ENCODE measurements at regions not wholly inside any gene's neighbourhood (a gene's known extent, or its start where the extent isn't known, plus 50 kb on each side); places are given as distances from the start of the nearest gene placed in this dataset.

DNA sequence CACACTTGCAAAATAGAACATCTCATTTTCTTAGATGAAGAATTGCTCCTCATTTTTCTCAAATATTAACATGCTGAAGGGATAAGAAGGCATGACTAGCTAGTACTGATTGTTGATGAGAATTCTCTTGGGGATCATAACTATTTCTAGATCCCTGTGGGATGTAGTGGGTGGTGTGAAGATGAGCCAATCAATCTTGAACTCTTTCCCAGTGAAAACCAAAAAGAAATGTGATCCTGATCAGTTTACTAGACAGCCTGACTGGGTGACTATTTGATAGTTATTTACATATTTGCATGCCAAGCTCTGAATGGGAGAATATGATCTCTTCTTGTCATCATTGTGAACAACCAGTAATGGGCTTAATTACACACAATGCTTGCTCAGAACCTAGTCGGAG is 63.7 kb downstream of the ZIC1 start:
- H3K4me2 ChIP-seq (ENCODE audit: control insufficient read depth, insufficient read depth), result no peak overlapping the region
- H3K27me3 ChIP-seq (replicated peaks in 1 of 2; ENCODE audit: control insufficient read depth in 2 of 2, insufficient read depth in 2 of 2, low read length in 1 of 2), result no peaks in the 10 kb centered on the region
- no peak for DNase-seq (ENCODE audit: low read depth, low spot score)
- POLR2A ChIA-PET, result no interaction called here
- H3K27ac ChIP-seq (ENCODE audit: control insufficient read depth, insufficient read depth), result no peak overlapping the region
- H4K20me1 ChIP-seq (ENCODE audit: control insufficient read depth, insufficient read depth), result no peaks in the 10 kb centered on the region
- H3K9me3 ChIP-seq (replicated peaks; ENCODE audit: control insufficient read depth, insufficient read depth, low read length), result no peaks in the 10 kb centered on the region
- in situ Hi-C loops (cut with MboI), result no loop called here
- H3K36me3 ChIP-seq (ENCODE audit: control insufficient read depth in 2 of 2, insufficient read depth in 2 of 2, low read length in 1 of 2), result no peaks in the 10 kb centered on the region
- no peak for ATAC-seq
- FAIRE-seq, result no peak
- CTCF ChIA-PET, result interaction anchor here (0.6 kb wide), 1 partner anchor 15 kb away, joined by 3 read pairs; no protein-coding TSS in a partner anchor
- 55% methylated on average over 1 of the region's 1 CpG for WGBS (ENCODE audit: insufficient coverage, insufficient replicate concordance, low lambda C conversion rate, missing lambda C conversion rate)
- SMC1A ChIA-PET (ENCODE audit: uncharacterized antibody, unreplicated experiment), result no interaction called here
- RAD21 ChIA-PET (ENCODE audit: unreplicated experiment), result no interaction called here
- intact Hi-C loops (cut with micrococcal nuclease; ENCODE audit: unreplicated experiment), result no loop called here
- H3K9ac ChIP-seq (ENCODE audit: control insufficient read depth, insufficient read depth, low read length), result no peak overlapping the region
- no peaks in the 10 kb centered on the region for H3K4me1 ChIP-seq (ENCODE audit: control insufficient read depth, insufficient read depth, low read length)
- no peaks in the 10 kb centered on the region for H3K79me2 ChIP-seq (ENCODE audit: control insufficient read depth, insufficient read depth, low read length)
- no TSS peak for BruUV-seq (replicated peaks)
- no peak overlapping the region for H2AFZ ChIP-seq (ENCODE audit: control insufficient read depth, low read depth, low read length)
- TF ChIP-seq FOXM1 (IDR thresholded peaks at IDR 0.05; ENCODE audit: low read depth, low read length) (no peak), CBX3 (IDR thresholded peaks at IDR 0.05; ENCODE audit: borderline replicate concordance, low read depth) (no peak), SMAD5 (IDR thresholded peaks at IDR 0.05; ENCODE audit: low read depth) (no peak), ASH2L (IDR thresholded peaks at IDR 0.05; ENCODE audit: borderline replicate concordance, low read depth) (no peak), NBN (IDR thresholded peaks at IDR 0.05) (no peak), PML (IDR thresholded peaks at IDR 0.05; ENCODE audit: low read length) (no peak), EED (IDR thresholded peaks at IDR 0.05; ENCODE audit: low read depth) (no peak), ZNF24 (IDR thresholded peaks at IDR 0.05) (no peak), BMI1 (IDR thresholded peaks at IDR 0.05; ENCODE audit: borderline replicate concordance) (no peak), JUND (IDR thresholded peaks at IDR 0.05; ENCODE audit: low read depth, low read length) (no peak)
- TF ChIP-seq, protein P1, sequence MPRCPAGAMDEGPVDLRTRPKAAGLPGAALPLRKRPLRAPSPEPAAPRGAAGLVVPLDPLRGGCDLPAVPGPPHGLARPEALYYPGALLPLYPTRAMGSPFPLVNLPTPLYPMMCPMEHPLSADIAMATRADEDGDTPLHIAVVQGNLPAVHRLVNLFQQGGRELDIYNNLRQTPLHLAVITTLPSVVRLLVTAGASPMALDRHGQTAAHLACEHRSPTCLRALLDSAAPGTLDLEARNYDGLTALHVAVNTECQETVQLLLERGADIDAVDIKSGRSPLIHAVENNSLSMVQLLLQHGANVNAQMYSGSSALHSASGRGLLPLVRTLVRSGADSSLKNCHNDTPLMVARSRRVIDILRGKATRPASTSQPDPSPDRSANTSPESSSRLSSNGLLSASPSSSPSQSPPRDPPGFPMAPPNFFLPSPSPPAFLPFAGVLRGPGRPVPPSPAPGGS (IDR thresholded peaks at IDR 0.05; ENCODE audit: borderline replicate concordance, insufficient read depth, low read depth, low read length, poor library complexity, severe bottlenecking), result no peak
- H3K4me3 ChIP-seq, result no peak overlapping the region
